ENCODE measurements at regions not wholly inside any gene's neighbourhood (a gene's known extent, or its start where the extent isn't known, plus 50 kb on each side); places are given as distances from the start of the nearest gene placed in this dataset.

GRCh38 chr9:134987376-134987775 is 69.7 kb upstream of the FCN1 start:
- Histone ChIP-seq H3K27me3 (ENCODE audit: low read length) (no peaks in the 10 kb centered on the region), H3K27ac (ENCODE audit: low read length) (no peak overlapping the region), H3K9me3 (ENCODE audit: low read length) (no peaks in the 10 kb centered on the region), H3K36me3 (ENCODE audit: low read depth, low read length) (no peaks in the 10 kb centered on the region), H3K9ac (ENCODE audit: low read length) (no peak overlapping the region), H3K9me2 (replicated peaks; ENCODE audit: low read length) (no peaks in the 10 kb centered on the region), H3K4me2 (ENCODE audit: low read length) (no peak overlapping the region), H3K4me1 (ENCODE audit: insufficient read depth, low read length) (no peaks in the 10 kb centered on the region), H2AFZ (ENCODE audit: low read length) (no peak overlapping the region), H3K4me3 (ENCODE audit: low read length) (no peak overlapping the region), H3K79me2 (ENCODE audit: low read length) (no peaks in the 10 kb centered on the region), H3F3A (ENCODE audit: low read length, unreplicated experiment) (no peaks in the 10 kb centered on the region), H4K20me1 (ENCODE audit: low read length) (no peaks in the 10 kb centered on the region)
- ATAC-seq (no peak), DNase-seq (no peak)
- POLR2A ChIA-PET (ENCODE audit: unreplicated experiment) = no interaction called here
- no TSS peak for BruUV-seq (replicated peaks)
- TF ChIP-seq CTCF (conservative IDR thresholded peaks at IDR 0.05; ENCODE audit: low read depth, low read length) (no peak), EZH2phosphoT487 (IDR thresholded peaks at IDR 0.05; ENCODE audit: borderline replicate concordance, low read length) (no peak), EZH2 (IDR thresholded peaks at IDR 0.05; ENCODE audit: low read length, unreplicated experiment) (no peak)
- CTCF ChIA-PET = no interaction called here
- intact Hi-C loops (cut with micrococcal nuclease) = no loop called here

GRCh38 chr9:134987906-134988700 is 70.4 kb upstream of the FCN1 start:
- Histone ChIP-seq H3K4me1 (ENCODE audit: insufficient read depth, low read length) (no peaks in the 10 kb centered on the region), H3K79me2 (ENCODE audit: low read length) (no peaks in the 10 kb centered on the region), H3K36me3 (ENCODE audit: low read depth, low read length) (no peaks in the 10 kb centered on the region), H3K27me3 (ENCODE audit: low read length) (no peaks in the 10 kb centered on the region), H3K9me2 (replicated peaks; ENCODE audit: low read length) (no peaks in the 10 kb centered on the region), H4K20me1 (ENCODE audit: low read length) (no peaks in the 10 kb centered on the region), H3K9me3 (ENCODE audit: low read length) (no peaks in the 10 kb centered on the region), H3K4me2 (ENCODE audit: low read length) (no peak overlapping the region), H2AFZ (ENCODE audit: low read length) (no peak overlapping the region), H3K9ac (ENCODE audit: low read length) (no peak overlapping the region), H3K4me3 (ENCODE audit: low read length) (no peak overlapping the region), H3K27ac (ENCODE audit: low read length) (no peak overlapping the region), H3F3A (ENCODE audit: low read length, unreplicated experiment) (no peaks in the 10 kb centered on the region)
- no TSS peak for BruUV-seq (replicated peaks)
- intact Hi-C loops (cut with micrococcal nuclease) = no loop called here
- CTCF ChIA-PET = no interaction called here
- TF ChIP-seq CTCF (conservative IDR thresholded peaks at IDR 0.05; ENCODE audit: low read depth, low read length) = no peak
- TF ChIP-seq EZH2 (IDR thresholded peaks at IDR 0.05; ENCODE audit: low read length, unreplicated experiment) = no peak
- TF ChIP-seq EZH2phosphoT487 (IDR thresholded peaks at IDR 0.05; ENCODE audit: borderline replicate concordance, low read length) = no peak
- POLR2A ChIA-PET (ENCODE audit: unreplicated experiment) = no interaction called here
- no peak for DNase-seq
- ATAC-seq = no peak

- ATAC-seq = no peak
- Histone ChIP-seq H3K4me2 (ENCODE audit: low read length) (no peak overlapping the region), H3K4me1 (ENCODE audit: insufficient read depth, low read length) (no peaks in the 10 kb centered on the region), H3F3A (ENCODE audit: low read length, unreplicated experiment) (no peaks in the 10 kb centered on the region), H3K27ac (ENCODE audit: low read length) (no peak overlapping the region), H4K20me1 (ENCODE audit: low read length) (no peaks in the 10 kb centered on the region), H3K9ac (ENCODE audit: low read length) (no peak overlapping the region), H2AFZ (ENCODE audit: low read length) (no peak overlapping the region), H3K36me3 (ENCODE audit: low read depth, low read length) (no peaks in the 10 kb centered on the region), H3K4me3 (ENCODE audit: low read length) (no peak overlapping the region), H3K9me2 (replicated peaks; ENCODE audit: low read length) (no peaks in the 10 kb centered on the region), H3K9me3 (ENCODE audit: low read length) (no peaks in the 10 kb centered on the region), H3K79me2 (ENCODE audit: low read length) (no peaks in the 10 kb centered on the region), H3K27me3 (ENCODE audit: low read length) (no peaks in the 10 kb centered on the region)
- ChIA-PET POLR2A (ENCODE audit: unreplicated experiment) (no interaction called here), CTCF (no interaction called here)
- DNase-seq = no peak
- no TSS peak for BruUV-seq (replicated peaks)
- TF ChIP-seq CTCF (conservative IDR thresholded peaks at IDR 0.05; ENCODE audit: low read depth, low read length) (no peak), EZH2 (IDR thresholded peaks at IDR 0.05; ENCODE audit: low read length, unreplicated experiment) (no peak), EZH2phosphoT487 (IDR thresholded peaks at IDR 0.05; ENCODE audit: borderline replicate concordance, low read length) (no peak)
- intact Hi-C loops (cut with micrococcal nuclease) = no loop called here
Observed at GRCh38 chr9:134988706-134989105, 71.0 kb upstream of the FCN1 start.

All from PC-3 (cell line).